ENCODE measurements at regions not wholly inside any gene's neighbourhood (a gene's known extent, or its start where the extent isn't known, plus 50 kb on each side); places are given as distances from the start of the nearest gene placed in this dataset.

DNA sequence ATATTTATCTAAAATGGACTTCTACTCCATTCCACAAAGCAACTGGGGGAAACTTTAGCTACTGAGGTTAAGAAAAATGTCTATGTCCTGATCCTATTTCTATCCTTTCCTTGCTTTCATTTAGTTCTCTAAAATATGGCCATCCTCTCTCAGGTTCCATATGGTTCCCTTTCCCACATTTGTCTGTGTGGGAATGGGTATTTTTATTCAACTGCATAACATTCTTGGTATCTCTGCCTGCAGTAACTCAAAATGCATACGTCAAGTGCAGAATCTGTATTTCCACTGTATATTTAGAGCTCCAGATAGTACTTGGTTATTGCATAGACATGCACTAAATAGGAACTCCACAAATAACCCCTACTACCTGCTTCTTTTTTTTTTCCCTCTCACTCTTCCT, 130.6 kb upstream of the BTG1 start:
- Histone ChIP-seq H3K9me3 (ENCODE audit: control insufficient read depth, low read length) (no peaks in the 10 kb centered on the region), H3K27ac (no peak overlapping the region), H3K4me2 (ENCODE audit: low read length) (no peak overlapping the region), H2AFZ (no peak overlapping the region), H3K79me2 (no peaks in the 10 kb centered on the region), H3K36me3 (ENCODE audit: control insufficient read depth, insufficient read depth, low read length) (no peaks in the 10 kb centered on the region), H3K9ac (no peak overlapping the region), H3K27me3 (ENCODE audit: control insufficient read depth, insufficient read depth, low read length) (no peaks in the 10 kb centered on the region), H3K4me1 (no peaks in the 10 kb centered on the region), H3K4me3 (ENCODE audit: low read depth, low read length) (no peak overlapping the region)
- TF ChIP-seq, protein P1, sequence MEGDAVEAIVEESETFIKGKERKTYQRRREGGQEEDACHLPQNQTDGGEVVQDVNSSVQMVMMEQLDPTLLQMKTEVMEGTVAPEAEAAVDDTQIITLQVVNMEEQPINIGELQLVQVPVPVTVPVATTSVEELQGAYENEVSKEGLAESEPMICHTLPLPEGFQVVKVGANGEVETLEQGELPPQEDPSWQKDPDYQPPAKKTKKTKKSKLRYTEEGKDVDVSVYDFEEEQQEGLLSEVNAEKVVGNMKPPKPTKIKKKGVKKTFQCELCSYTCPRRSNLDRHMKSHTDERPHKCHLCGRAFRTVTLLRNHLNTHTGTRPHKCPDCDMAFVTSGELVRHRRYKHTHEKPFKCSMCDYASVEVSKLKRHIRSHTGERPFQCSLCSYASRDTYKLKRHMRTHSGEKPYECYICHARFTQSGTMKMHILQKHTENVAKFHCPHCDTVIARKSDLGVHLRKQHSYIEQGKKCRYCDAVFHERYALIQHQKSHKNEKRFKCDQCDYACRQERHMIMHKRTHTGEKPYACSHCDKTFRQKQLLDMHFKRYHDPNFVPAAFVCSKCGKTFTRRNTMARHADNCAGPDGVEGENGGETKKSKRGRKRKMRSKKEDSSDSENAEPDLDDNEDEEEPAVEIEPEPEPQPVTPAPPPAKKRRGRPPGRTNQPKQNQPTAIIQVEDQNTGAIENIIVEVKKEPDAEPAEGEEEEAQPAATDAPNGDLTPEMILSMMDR (IDR thresholded peaks at IDR 0.05) = no peak

DNA sequence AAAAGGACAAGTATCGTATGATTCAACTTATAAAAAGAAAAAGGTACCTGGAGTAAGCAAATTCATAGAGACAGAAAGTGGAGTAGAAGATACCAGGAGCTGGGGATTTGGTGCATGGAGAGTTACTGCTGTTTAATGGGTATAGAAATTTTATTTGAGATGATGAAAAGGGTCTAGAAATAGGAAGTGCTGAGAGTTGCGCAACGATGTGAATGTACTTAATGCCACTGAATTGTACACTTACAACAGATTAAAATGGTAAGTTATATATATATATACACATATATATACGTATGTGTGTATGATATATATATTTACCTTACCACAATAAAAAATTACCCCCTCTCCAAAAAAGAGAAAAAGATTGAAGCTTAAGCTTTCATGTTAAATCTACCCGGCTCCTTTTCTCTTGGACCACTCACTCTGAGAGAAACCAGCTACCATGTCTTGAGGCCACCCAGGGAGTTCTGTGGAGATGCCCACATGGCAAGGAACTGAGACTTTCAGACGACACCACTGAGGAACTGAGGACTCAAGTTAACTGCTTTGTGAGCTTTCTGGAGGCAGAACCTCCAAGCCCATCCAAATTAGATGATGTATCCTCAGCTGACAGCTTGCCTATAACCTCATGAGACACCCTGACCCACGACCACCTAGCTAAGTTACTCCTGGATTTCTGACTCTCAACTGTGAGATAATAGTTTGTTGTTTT, 130.0 kb upstream of the BTG1 start:
- Histone ChIP-seq H3K9me3 (ENCODE audit: control insufficient read depth, low read length) (no peaks in the 10 kb centered on the region), H3K27me3 (ENCODE audit: control insufficient read depth, insufficient read depth, low read length) (no peaks in the 10 kb centered on the region), H3K36me3 (ENCODE audit: control insufficient read depth, insufficient read depth, low read length) (no peaks in the 10 kb centered on the region), H3K4me3 (ENCODE audit: low read depth, low read length) (no peak overlapping the region), H3K27ac (no peak overlapping the region), H3K4me2 (ENCODE audit: low read length) (no peak overlapping the region), H3K9ac (no peak overlapping the region), H3K79me2 (no peaks in the 10 kb centered on the region), H2AFZ (no peak overlapping the region), H3K4me1 (no peaks in the 10 kb centered on the region)
- TF ChIP-seq, protein P1 (IDR thresholded peaks at IDR 0.05) = no peak

DNA sequence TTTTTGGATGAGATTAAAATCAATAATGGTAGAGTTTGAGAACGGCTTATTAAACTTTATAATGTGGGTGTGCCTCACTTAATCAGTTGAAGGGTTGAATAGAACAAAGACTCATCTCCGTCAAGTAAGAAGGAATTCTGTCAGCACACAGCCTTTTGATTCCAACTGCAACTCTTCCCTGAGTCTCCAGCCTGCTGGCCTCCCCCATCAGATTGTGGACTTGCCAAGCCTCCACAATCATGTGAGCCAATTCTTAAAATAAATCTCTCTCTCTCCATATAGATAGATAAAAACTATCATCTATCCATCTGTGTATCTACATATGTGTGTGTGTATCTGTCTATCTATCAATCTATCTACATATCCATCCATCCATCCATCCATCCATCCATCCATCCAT, 127.4 kb upstream of the BTG1 start:
- TF ChIP-seq, protein P1 (IDR thresholded peaks at IDR 0.05) = no peak

DNA sequence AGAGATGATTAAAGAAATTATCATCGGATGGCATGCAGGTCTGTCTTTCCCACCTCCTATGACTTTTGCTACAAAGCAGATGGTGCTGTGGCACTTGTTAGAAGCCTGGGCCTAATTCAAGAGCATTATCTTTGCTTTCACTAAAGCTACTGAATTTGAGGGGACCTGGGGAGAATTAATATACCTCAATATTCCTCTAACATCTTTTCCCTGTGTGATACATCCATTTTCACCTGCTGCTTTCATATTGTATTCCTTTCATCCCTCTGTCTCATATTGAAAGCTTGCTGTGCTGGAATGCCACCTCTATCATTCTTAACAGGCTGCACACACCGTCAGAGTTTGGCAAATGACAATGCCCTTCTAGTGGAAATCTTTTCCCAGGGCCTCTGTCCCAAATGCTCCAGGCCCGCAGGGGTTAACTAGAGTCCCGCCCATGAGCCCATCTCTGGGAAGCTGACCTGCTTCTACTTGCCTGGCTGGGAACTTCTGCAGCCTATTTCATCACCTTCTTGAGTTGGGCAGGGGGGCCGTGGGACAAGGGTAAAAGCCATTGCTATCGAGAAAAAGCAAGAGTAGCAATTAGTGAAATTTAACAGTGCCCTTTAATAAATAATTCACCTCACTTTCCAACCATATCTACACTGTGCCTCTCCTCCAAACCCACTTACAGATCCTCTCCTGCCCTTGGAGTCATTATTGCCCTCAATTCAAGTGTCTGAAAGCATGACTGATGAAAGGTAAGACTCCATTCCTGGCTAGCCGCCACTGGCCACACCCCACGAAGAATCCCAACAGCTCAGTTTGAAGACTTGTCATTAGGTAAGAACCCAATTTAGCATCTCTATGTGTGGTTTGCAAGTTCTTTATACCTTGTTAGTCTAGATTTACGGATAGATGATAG, 126.7 kb upstream of the BTG1 start:
- Histone ChIP-seq H3K4me2 (ENCODE audit: low read length) (no peak overlapping the region), H3K4me3 (ENCODE audit: low read depth, low read length) (no peak overlapping the region), H3K27me3 (ENCODE audit: control insufficient read depth, insufficient read depth, low read length) (no peaks in the 10 kb centered on the region), H3K27ac (no peak overlapping the region), H2AFZ (no peak overlapping the region), H3K79me2 (no peaks in the 10 kb centered on the region), H3K36me3 (ENCODE audit: control insufficient read depth, insufficient read depth, low read length) (no peaks in the 10 kb centered on the region), H3K4me1 (no peaks in the 10 kb centered on the region), H3K9me3 (ENCODE audit: control insufficient read depth, low read length) (no peaks in the 10 kb centered on the region), H3K9ac (no peak overlapping the region)
- TF ChIP-seq, protein P1 (IDR thresholded peaks at IDR 0.05) = no peak

More for the DNA sequence above, 127.4 kb upstream of the BTG1 start:
- no peak overlapping the region for H3K4me3 ChIP-seq (ENCODE audit: low read depth, low read length)
- H3K9me3 ChIP-seq (ENCODE audit: control insufficient read depth, low read length) = no peaks in the 10 kb centered on the region
- no peak overlapping the region for H2AFZ ChIP-seq
- H3K27me3 ChIP-seq (ENCODE audit: control insufficient read depth, insufficient read depth, low read length) = no peaks in the 10 kb centered on the region
- H3K4me1 ChIP-seq = no peaks in the 10 kb centered on the region
- no peak overlapping the region for H3K9ac ChIP-seq
- no peak overlapping the region for H3K27ac ChIP-seq
- H3K36me3 ChIP-seq (ENCODE audit: control insufficient read depth, insufficient read depth, low read length) = no peaks in the 10 kb centered on the region
- no peaks in the 10 kb centered on the region for H3K79me2 ChIP-seq
- H3K4me2 ChIP-seq (ENCODE audit: low read length) = no peak overlapping the region
